ENCODE measurements at regions not wholly inside any gene's neighbourhood (a gene's known extent, or its start where the extent isn't known, plus 50 kb on each side); places are given as distances from the start of the nearest gene placed in this dataset.

DNA sequence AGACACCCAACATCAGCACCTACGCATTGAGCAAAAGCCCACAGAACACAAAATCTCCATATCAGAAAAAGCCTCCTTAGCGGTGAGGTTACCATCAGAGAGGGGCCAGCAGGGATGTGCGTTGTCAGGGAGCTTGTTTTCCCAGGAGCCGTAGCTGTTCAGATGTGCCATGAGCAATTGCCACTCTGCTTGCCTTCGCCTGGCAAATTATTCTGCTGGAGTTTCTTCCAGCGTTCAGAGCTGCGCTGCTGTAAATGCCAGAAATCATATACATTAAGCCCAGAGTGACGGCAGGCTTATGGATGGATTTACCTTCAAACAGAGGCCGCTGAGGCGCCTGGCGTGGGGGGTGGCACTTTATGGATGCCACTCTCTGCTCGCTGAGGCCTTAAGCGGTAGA lies 632.3 kb downstream of the BCOR start:
- H3K79me2 ChIP-seq (ENCODE audit: control insufficient read depth, insufficient read depth, low read length): no peaks in the 10 kb centered on the region
- no peaks in the 10 kb centered on the region for H3K27me3 ChIP-seq (ENCODE audit: insufficient read depth, low read length, poor library complexity)
- H4K8ac ChIP-seq (ENCODE audit: low read depth, low read length): no peak overlapping the region
- no peak overlapping the region for H3K27ac ChIP-seq (ENCODE audit: low read depth, low read length)
- no CpG with 5 or more reads among the region's 13 CpGs for WGBS (ENCODE audit: extremely low coverage, insufficient coverage, low lambda C conversion rate)
- H3K79me1 ChIP-seq (ENCODE audit: low read length): no peaks in the 10 kb centered on the region
- H3K36me3 ChIP-seq (ENCODE audit: control insufficient read depth, insufficient read depth, low read length): no peaks in the 10 kb centered on the region
- no peak overlapping the region for H2BK15ac ChIP-seq (replicated peaks; ENCODE audit: low read depth)
- H2BK5ac ChIP-seq (ENCODE audit: low read length): no peak overlapping the region
- no peak for DNase-seq
- H2AK5ac ChIP-seq (ENCODE audit: low read length): no peak overlapping the region
- H3K23ac ChIP-seq (ENCODE audit: low read length): no peak overlapping the region
- H2BK120ac ChIP-seq (ENCODE audit: low read depth, low read length): no peak overlapping the region
- no peak overlapping the region for H3K56ac ChIP-seq (ENCODE audit: low read length)
- H3K18ac ChIP-seq (ENCODE audit: low read length): no peak overlapping the region
- H3K4me2 ChIP-seq (ENCODE audit: low read length): no peak overlapping the region
- no peaks in the 10 kb centered on the region for H3K4me1 ChIP-seq (ENCODE audit: control insufficient read depth, low read depth, low read length)
- H3K9ac ChIP-seq (ENCODE audit: low read length): no peak overlapping the region
- no peak overlapping the region for H3K4ac ChIP-seq (ENCODE audit: low read depth, low read length)
- no peak overlapping the region for H4K5ac ChIP-seq (ENCODE audit: low read length)
- H3K4me3 ChIP-seq (ENCODE audit: low read length): no peak overlapping the region

DNA sequence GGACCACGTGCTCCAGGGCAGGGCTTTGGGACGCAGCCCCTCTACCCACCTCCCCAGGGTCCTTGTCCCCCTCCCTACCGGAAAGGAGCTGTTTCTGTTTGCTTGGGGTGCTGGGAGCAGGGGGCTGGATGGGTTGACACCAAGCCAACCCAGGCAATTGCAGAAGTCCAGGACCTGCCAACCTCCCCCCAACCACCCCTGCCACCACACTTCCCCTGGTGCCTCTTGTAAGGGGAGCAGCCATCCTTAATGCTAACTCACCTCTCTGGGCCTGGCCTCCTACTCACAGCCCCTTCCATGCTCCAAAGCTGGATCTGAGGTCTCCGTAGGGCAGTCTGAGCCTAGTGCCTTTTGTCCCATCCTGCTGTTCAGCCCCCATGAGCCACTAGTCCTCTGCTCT lies 631.9 kb downstream of the BCOR start:
- Histone ChIP-seq H3K4me2 (ENCODE audit: low read length) (no peak overlapping the region), H3K56ac (ENCODE audit: low read length) (no peak overlapping the region), H3K4me3 (ENCODE audit: low read length) (no peak overlapping the region), H4K5ac (ENCODE audit: low read length) (no peak overlapping the region), H3K27me3 (ENCODE audit: insufficient read depth, low read length, poor library complexity) (no peaks in the 10 kb centered on the region), H3K36me3 (ENCODE audit: control insufficient read depth, insufficient read depth, low read length) (no peaks in the 10 kb centered on the region), H3K79me2 (ENCODE audit: control insufficient read depth, insufficient read depth, low read length) (no peaks in the 10 kb centered on the region), H3K4me1 (ENCODE audit: control insufficient read depth, low read depth, low read length) (no peaks in the 10 kb centered on the region), H2BK120ac (ENCODE audit: low read depth, low read length) (no peak overlapping the region), H3K79me1 (ENCODE audit: low read length) (no peaks in the 10 kb centered on the region), H3K27ac (ENCODE audit: low read depth, low read length) (no peak overlapping the region), H4K8ac (ENCODE audit: low read depth, low read length) (no peak overlapping the region), H2BK5ac (ENCODE audit: low read length) (no peak overlapping the region), H3K18ac (ENCODE audit: low read length) (no peak overlapping the region), H3K23ac (ENCODE audit: low read length) (no peak overlapping the region), H2BK15ac (replicated peaks; ENCODE audit: low read depth) (no peak overlapping the region), H3K4ac (ENCODE audit: low read depth, low read length) (no peak overlapping the region), H3K9ac (ENCODE audit: low read length) (no peak overlapping the region), H2AK5ac (ENCODE audit: low read length) (no peak overlapping the region)
- WGBS (ENCODE audit: extremely low coverage, insufficient coverage, low lambda C conversion rate): no CpG with 5 or more reads among the region's 4 CpGs
- DNase-seq: no peak

DNA sequence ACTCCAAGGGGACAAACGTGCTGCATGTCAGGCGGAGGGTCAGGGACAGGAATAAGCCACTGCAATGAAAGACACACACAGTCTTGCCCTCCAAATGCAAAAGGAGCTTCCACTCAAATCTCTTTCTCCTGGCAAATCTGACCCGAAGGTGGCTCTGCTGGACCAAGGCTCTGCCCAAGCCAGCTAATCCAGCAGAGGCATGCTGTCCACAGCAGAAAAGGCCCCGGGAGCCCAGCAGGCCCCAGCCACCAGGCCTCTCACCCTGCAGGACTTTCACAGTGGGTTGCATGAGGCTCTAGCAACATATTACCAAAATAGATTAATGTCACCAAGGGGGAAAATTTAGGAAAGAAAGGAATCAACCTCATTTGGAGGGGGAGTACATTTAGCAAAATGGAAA lies 628.6 kb downstream of the BCOR start:
- no peak overlapping the region for H3K23ac ChIP-seq (ENCODE audit: low read length)
- DNase-seq: no peak
- no CpG with 5 or more reads among the region's 4 CpGs for WGBS (ENCODE audit: extremely low coverage, insufficient coverage, low lambda C conversion rate)

DNA sequence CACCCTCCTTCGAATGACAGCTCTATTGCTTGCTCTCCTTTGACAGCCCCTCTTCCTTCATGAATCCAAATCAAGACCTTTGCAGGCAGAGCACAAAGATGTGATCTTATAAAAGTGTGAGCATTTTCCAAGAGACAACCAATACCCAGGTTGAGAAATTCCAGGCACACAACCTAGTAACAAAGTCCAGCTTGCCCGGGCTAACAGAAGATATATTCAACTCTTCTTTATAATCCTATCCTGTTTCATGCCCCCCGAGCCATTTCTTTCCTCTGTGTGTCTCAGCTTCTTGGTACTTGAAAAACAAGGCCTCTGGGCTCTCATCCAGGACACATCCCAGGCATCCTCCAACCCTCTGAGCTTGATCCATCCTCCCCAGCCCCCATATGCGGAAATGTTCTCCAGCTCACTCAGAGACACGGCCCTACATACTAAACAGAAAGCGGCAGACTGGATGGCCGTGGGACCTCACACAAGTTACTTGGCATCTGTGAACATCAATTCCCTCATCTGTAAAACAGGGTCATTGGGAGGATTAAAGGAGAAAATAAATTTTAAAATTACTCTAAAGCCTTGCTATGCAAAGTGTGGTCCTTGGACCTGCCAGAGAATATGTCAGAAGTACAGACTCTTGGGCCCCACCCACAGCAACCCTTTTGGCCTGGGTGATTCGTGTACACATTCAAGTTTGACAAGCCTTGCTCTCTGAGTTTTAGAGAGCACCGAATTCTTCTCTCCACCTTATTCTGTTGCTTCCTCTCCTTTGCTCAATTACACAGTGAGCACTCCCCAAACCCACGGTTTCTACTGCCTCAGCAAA lies 627.0 kb downstream of the BCOR start:
- no peaks in the 10 kb centered on the region for H3K79me2 ChIP-seq (ENCODE audit: control insufficient read depth, insufficient read depth, low read length)
- no peak overlapping the region for H4K5ac ChIP-seq (ENCODE audit: low read length)
- H3K23ac ChIP-seq (ENCODE audit: low read length): no peak overlapping the region
- no peak overlapping the region for H3K9ac ChIP-seq (ENCODE audit: low read length)
- H3K27ac ChIP-seq (ENCODE audit: low read depth, low read length): no peak overlapping the region
- no peaks in the 10 kb centered on the region for H3K79me1 ChIP-seq (ENCODE audit: low read length)
- no peak overlapping the region for H3K4me2 ChIP-seq (ENCODE audit: low read length)
- H3K4me1 ChIP-seq (ENCODE audit: control insufficient read depth, low read depth, low read length): no peaks in the 10 kb centered on the region
- peak overlapping the region; percentile 16 for H3K4ac ChIP-seq (ENCODE audit: low read depth, low read length)
- no peak overlapping the region for H2AK5ac ChIP-seq (ENCODE audit: low read length)
- H2BK5ac ChIP-seq (ENCODE audit: low read length): no peak overlapping the region
- no peak overlapping the region for H4K8ac ChIP-seq (ENCODE audit: low read depth, low read length)
- no peak overlapping the region for H3K56ac ChIP-seq (ENCODE audit: low read length)
- DNase-seq: no peak
- H3K27me3 ChIP-seq (ENCODE audit: insufficient read depth, low read length, poor library complexity): no peaks in the 10 kb centered on the region
- no peak overlapping the region for H3K4me3 ChIP-seq (ENCODE audit: low read length)
- no peak overlapping the region for H3K18ac ChIP-seq (ENCODE audit: low read length)
- H3K36me3 ChIP-seq (ENCODE audit: control insufficient read depth, insufficient read depth, low read length): no peaks in the 10 kb centered on the region
- H2BK120ac ChIP-seq (ENCODE audit: low read depth, low read length): no peak overlapping the region
- WGBS (ENCODE audit: extremely low coverage, insufficient coverage, low lambda C conversion rate): no CpG with 5 or more reads among the region's 10 CpGs
- H2BK15ac ChIP-seq (replicated peaks; ENCODE audit: low read depth): no peak overlapping the region

More for the DNA sequence above, 628.6 kb downstream of the BCOR start:
- Histone ChIP-seq H3K4me3 (ENCODE audit: low read length) (no peak overlapping the region), H2BK5ac (ENCODE audit: low read length) (no peak overlapping the region), H3K4ac (ENCODE audit: low read depth, low read length) (peak overlapping the region; percentile 2), H3K27me3 (ENCODE audit: insufficient read depth, low read length, poor library complexity) (no peaks in the 10 kb centered on the region), H3K36me3 (ENCODE audit: control insufficient read depth, insufficient read depth, low read length) (no peaks in the 10 kb centered on the region), H4K5ac (ENCODE audit: low read length) (no peak overlapping the region), H3K4me1 (ENCODE audit: control insufficient read depth, low read depth, low read length) (no peaks in the 10 kb centered on the region), H3K56ac (ENCODE audit: low read length) (peak overlapping the region; percentile 49), H2BK120ac (ENCODE audit: low read depth, low read length) (no peak overlapping the region), H3K79me2 (ENCODE audit: control insufficient read depth, insufficient read depth, low read length) (no peaks in the 10 kb centered on the region), H3K18ac (ENCODE audit: low read length) (no peak overlapping the region), H3K79me1 (ENCODE audit: low read length) (no peaks in the 10 kb centered on the region), H4K8ac (ENCODE audit: low read depth, low read length) (no peak overlapping the region), H2AK5ac (ENCODE audit: low read length) (no peak overlapping the region), H3K4me2 (ENCODE audit: low read length) (no peak overlapping the region), H2BK15ac (replicated peaks; ENCODE audit: low read depth) (no peak overlapping the region), H3K9ac (ENCODE audit: low read length) (no peak overlapping the region), H3K27ac (ENCODE audit: low read depth, low read length) (no peak overlapping the region)

DNA sequence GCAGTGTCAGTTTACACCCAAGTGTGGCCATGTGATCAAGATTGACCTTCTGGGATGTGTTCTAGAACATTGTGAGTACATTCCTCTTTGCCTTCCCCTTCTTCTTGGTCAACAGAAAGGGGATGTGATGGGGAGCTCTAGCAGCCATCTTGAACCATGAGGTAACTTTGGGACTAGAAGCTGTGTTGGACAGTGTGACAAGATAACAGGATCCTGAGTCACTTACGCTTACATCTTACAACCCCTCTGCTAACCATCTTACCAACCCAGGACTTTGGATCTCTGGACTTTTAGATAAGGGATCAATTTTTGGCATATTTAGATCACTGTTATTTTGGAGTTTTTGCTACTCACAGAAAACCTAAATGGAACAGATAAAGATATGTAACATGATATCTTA lies 625.6 kb downstream of the BCOR start:
- no peaks in the 10 kb centered on the region for H3K79me2 ChIP-seq (ENCODE audit: control insufficient read depth, insufficient read depth, low read length)
- no peak overlapping the region for H3K9ac ChIP-seq (ENCODE audit: low read length)
- no peak overlapping the region for H3K4me2 ChIP-seq (ENCODE audit: low read length)
- no CpG with 5 or more reads among the region's 1 CpG for WGBS (ENCODE audit: extremely low coverage, insufficient coverage, low lambda C conversion rate)
- no peak overlapping the region for H3K27ac ChIP-seq (ENCODE audit: low read depth, low read length)
- no peak overlapping the region for H2BK5ac ChIP-seq (ENCODE audit: low read length)
- no peak overlapping the region for H3K18ac ChIP-seq (ENCODE audit: low read length)
- H4K5ac ChIP-seq (ENCODE audit: low read length): no peak overlapping the region
- no peak overlapping the region for H2BK15ac ChIP-seq (replicated peaks; ENCODE audit: low read depth)
- no peaks in the 10 kb centered on the region for H3K36me3 ChIP-seq (ENCODE audit: control insufficient read depth, insufficient read depth, low read length)
- no peak overlapping the region for H2BK120ac ChIP-seq (ENCODE audit: low read depth, low read length)
- no peak overlapping the region for H2AK5ac ChIP-seq (ENCODE audit: low read length)
- no peak overlapping the region for H3K56ac ChIP-seq (ENCODE audit: low read length)
- H3K27me3 ChIP-seq (ENCODE audit: insufficient read depth, low read length, poor library complexity): no peaks in the 10 kb centered on the region
- H3K79me1 ChIP-seq (ENCODE audit: low read length): no peaks in the 10 kb centered on the region
- H3K4ac ChIP-seq (ENCODE audit: low read depth, low read length): no peak overlapping the region
- H4K8ac ChIP-seq (ENCODE audit: low read depth, low read length): no peak overlapping the region
- no peak overlapping the region for H3K4me3 ChIP-seq (ENCODE audit: low read length)
- H3K23ac ChIP-seq (ENCODE audit: low read length): no peak overlapping the region
- H3K4me1 ChIP-seq (ENCODE audit: control insufficient read depth, low read depth, low read length): no peaks in the 10 kb centered on the region
- DNase-seq: no peak

DNA sequence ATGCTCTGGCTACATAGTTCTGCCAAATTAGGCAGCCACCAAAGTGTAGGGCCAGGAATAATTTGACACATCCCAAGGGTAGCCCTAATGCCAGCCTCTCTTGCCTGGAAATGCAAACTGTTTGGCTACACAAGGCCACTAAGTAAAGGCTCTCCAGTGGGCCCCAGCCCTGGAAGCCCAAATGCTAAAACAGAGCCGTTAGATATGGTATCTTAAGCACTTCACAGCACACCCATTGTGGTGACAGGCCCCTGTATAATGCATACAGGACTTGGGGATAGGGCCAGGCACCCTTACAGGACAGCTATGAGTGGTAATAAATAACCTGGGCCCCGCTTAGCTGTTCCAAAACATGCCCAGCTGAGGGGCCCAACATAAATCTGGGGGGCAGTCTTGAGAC lies 623.9 kb downstream of the BCOR start:
- no peaks in the 10 kb centered on the region for H3K4me1 ChIP-seq (ENCODE audit: control insufficient read depth, low read depth, low read length)
- H3K79me1 ChIP-seq (ENCODE audit: low read length): no peaks in the 10 kb centered on the region
- no peaks in the 10 kb centered on the region for H3K36me3 ChIP-seq (ENCODE audit: control insufficient read depth, insufficient read depth, low read length)
- no peak overlapping the region for H3K23ac ChIP-seq (ENCODE audit: low read length)
- no peak overlapping the region for H4K5ac ChIP-seq (ENCODE audit: low read length)
- H3K27ac ChIP-seq (ENCODE audit: low read depth, low read length): no peak overlapping the region
- no peak overlapping the region for H2BK5ac ChIP-seq (ENCODE audit: low read length)
- H3K79me2 ChIP-seq (ENCODE audit: control insufficient read depth, insufficient read depth, low read length): no peaks in the 10 kb centered on the region
- H3K4ac ChIP-seq (ENCODE audit: low read depth, low read length): no peak overlapping the region
- peak overlapping the region; percentile 14 for H2BK120ac ChIP-seq (ENCODE audit: low read depth, low read length)
- WGBS (ENCODE audit: extremely low coverage, insufficient coverage, low lambda C conversion rate): no CpG with 5 or more reads among the region's 2 CpGs
- peak; percentile 41 for DNase-seq
- no peak overlapping the region for H3K4me3 ChIP-seq (ENCODE audit: low read length)
- peak overlapping the region; percentile 44 for H3K56ac ChIP-seq (ENCODE audit: low read length)
- H3K4me2 ChIP-seq (ENCODE audit: low read length): no peak overlapping the region
- H2BK15ac ChIP-seq (replicated peaks; ENCODE audit: low read depth): no peak overlapping the region
- no peaks in the 10 kb centered on the region for H3K27me3 ChIP-seq (ENCODE audit: insufficient read depth, low read length, poor library complexity)
- no peak overlapping the region for H3K9ac ChIP-seq (ENCODE audit: low read length)
- no peak overlapping the region for H2AK5ac ChIP-seq (ENCODE audit: low read length)
- H3K18ac ChIP-seq (ENCODE audit: low read length): no peak overlapping the region
- no peak overlapping the region for H4K8ac ChIP-seq (ENCODE audit: low read depth, low read length)
